CD4-positive, alpha-beta T cell treated with Interleukin-4 for 4 hours (primary cell): ENCODE measurements at regions not wholly inside any gene's neighbourhood (a gene's known extent, or its start where the extent isn't known, plus 50 kb on each side); places are given as distances from the start of the nearest gene placed in this dataset.
"Not testable (repeated sequence)": the region's sequence is repeated elsewhere in the genome, so short reads cannot be mapped to it uniquely, and the experiment has no call there.

Source experiments
- DNase-seq: peaks from one replicate; pipeline ENCODE4 v3.0.0-alpha.2; 2020

DNA sequence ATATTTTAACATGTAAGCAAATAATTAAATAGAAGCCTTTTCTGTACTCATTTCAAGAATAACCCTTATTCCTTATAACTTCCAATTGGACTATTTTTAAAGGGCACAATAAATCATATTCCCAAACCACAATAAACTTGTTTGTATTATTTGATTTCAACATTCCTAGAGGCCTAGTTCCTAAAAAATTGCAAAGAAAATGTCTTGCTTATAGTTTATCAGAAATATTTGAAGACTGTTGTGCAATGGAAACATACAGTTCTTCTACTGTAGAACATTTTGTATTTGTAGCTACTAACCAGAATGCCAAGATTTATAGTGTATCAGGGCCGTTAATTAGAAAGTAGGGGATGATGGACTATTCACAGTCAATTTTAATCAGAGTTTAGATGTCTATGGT is 1037.0 kb upstream of the CDH18 start:
- DNase-seq, result no peak

DNA sequence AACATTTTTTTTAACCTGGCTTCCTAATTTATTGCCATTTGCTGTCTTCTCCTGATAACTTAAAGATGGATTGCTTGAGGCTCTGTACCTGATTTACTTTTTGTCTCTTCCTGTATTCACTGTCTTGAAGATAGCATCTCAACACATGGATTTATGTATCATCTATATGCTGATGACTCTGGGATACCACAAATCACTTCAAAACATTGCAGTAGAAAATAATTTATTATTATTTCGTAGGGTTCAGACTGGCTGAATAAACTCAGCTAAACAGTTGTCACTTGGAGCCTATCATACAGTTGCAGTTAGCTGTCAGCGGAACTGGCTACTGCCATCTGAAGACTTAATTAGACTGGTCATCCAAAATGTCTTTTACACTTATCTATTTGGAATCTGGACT is 1025.2 kb upstream of the CDH18 start:
- no peak for DNase-seq

GRCh38 chr5:21007781-21008180 is 1019.8 kb upstream of the CDH18 start:
- no peak for DNase-seq

DNA sequence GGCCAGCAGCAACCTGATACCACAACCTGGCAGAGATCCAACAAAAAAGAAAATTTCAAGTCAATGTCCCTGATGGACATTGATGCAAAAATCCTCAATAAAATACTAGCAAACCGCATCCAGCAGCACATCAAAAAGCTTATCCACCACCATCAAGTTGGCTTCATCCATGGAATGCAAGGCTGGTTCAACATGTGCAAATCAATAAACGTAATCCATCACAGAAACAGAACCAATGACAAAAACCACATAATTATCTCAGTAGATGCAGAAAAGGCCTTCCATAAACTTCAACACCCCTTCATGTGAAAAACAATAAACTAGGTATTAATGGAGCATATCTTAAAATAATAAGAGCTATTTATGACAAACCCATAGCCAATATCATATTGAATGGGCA is 1000.9 kb upstream of the CDH18 start:
- DNase-seq, result not testable (repeated sequence)

GRCh38 chr5:20985754-20986153 is 997.8 kb upstream of the CDH18 start:
- DNase-seq, result no peak

- no peak for DNase-seq
Observed at GRCh38 chr5:20974426-20974825, 986.4 kb upstream of the CDH18 start.

DNA sequence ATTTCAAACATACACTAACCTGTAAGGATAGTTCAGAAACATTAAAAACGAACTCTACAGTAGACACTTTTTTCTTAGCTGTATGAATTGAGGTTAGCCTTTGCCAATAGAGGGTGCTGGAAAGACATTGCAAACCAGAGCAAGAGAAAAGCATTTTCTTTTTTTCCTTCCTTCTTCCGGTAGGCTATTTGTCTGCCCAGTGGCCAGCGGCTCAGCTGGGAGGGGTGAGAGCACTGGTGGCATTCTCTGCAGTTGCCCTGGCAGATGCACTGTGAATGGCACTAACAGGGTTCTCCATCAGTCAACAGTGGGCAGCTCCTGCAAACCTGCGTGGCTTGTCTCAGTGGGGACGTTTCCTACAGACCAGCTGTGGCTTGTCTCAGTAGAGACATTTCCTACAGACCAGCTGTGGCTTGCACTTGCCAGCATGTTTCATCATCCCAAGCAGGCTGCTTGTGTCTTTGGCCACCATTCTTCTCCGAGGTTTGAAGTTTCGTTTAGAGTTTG is 984.5 kb upstream of the CDH18 start:
- no peak for DNase-seq

GRCh38 chr5:20959347-20959746 is 971.3 kb upstream of the CDH18 start:
- DNase-seq, result no peak

GRCh38 chr5:20958641-20959040 is 970.6 kb upstream of the CDH18 start:
- DNase-seq, result no peak

- no peak for DNase-seq
Observed at GRCh38 chr5:20956134-20956533, 968.1 kb upstream of the CDH18 start.

DNA sequence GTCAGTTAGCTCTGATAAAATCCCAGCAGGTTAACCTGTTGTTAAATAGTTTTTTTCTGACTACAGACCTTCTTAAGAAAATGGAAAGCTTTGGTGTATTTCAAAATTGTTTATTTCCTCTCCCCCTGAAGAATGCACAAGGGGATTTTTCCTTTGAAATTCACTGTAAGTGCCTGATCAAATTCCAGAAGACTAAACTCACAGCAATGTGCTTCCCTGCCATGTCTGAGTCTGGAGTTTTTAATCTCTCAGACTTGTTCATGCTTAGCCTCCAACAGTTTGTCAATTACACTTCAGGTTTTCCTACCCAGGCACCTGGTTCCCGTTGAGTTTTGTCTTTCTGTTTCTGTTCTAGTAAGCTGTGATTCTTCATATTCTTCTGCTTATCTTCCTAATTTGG is 961.6 kb upstream of the CDH18 start:
- DNase-seq, result no peak

DNA sequence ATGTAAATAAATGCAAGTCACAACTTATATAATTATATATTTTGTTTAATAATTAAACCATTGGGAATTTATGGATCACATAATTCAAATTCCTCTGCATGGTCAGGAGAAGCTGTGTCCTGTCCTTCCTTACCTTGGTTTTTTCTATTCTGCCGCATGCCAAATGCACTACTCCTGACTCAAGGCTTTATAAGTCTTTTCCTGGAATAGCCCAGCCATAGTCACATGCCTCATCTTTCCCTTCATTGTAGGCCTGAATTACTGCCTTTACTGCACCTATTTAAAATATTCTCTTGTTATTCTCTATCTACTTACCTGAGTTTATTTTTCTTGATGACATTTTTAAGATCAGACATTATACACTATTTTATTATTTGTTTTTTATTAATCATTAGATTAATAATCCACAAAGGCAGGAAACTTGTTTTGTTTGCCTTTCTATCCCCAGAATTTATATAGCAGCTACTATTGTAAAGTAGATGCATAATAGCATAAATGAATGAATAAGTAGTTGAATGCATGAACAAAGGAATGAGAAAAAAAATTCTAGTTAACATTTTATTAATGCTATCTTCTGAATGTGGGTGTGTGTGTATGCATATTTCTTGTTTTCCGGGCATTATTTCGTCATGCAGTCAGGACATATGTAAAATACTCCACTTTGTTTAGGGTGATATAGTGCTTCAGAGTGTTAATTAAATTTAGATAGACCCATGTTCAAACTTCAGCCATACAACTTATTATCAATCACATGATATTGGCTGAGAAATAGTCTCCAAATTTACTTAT is 955.4 kb upstream of the CDH18 start:
- not testable (repeated sequence) for DNase-seq

GRCh38 chr5:20942603-20943002 is 954.6 kb upstream of the CDH18 start:
- not testable (repeated sequence) for DNase-seq

- not testable (repeated sequence) for DNase-seq
Observed at GRCh38 chr5:20940786-20941185, 952.8 kb upstream of the CDH18 start.

DNA sequence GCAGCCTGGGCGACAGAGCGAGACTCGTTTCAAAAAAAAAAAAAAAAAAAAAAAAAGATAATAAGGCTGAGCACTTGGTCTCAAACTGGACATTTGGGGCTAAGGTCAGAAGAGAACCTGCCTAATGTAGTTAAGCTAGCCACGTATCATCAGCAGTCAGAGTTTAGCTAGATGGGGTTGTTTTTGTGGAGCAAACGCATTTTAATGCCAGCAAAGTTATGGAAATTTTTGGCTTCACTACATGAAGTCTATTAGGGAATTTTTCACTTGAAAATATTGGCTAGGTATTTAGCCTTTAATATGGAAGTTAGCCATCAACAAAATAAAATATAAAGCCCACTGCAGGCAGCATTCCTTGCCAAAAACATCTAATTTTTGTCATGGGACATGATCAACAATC is 902.9 kb upstream of the CDH18 start:
- DNase-seq, result not testable (repeated sequence)

DNA sequence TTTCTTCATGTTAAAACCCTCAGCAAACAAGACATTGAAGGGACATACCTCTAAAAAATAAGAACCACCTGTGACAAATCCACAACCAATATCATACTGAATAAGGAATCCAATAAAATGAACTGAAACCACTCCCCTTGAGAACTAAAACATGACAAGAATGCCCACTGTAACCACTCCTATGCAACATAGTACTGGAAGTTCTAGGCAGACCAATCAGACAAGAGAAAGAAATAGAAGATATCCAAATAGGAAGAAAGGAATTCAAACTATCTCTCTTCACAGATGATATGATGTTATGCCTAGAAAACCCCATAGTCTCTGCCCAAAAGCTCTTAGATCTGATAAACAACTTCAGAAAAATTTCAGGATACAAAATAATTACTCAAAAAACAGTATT is 887.7 kb upstream of the CDH18 start:
- DNase-seq, result not testable (repeated sequence)

- DNase-seq, result not testable (repeated sequence)
Observed at GRCh38 chr5:20865892-20866291, 877.9 kb upstream of the CDH18 start.

GRCh38 chr5:20833081-20833627 is 845.2 kb upstream of the CDH18 start:
- no peak for DNase-seq

DNA sequence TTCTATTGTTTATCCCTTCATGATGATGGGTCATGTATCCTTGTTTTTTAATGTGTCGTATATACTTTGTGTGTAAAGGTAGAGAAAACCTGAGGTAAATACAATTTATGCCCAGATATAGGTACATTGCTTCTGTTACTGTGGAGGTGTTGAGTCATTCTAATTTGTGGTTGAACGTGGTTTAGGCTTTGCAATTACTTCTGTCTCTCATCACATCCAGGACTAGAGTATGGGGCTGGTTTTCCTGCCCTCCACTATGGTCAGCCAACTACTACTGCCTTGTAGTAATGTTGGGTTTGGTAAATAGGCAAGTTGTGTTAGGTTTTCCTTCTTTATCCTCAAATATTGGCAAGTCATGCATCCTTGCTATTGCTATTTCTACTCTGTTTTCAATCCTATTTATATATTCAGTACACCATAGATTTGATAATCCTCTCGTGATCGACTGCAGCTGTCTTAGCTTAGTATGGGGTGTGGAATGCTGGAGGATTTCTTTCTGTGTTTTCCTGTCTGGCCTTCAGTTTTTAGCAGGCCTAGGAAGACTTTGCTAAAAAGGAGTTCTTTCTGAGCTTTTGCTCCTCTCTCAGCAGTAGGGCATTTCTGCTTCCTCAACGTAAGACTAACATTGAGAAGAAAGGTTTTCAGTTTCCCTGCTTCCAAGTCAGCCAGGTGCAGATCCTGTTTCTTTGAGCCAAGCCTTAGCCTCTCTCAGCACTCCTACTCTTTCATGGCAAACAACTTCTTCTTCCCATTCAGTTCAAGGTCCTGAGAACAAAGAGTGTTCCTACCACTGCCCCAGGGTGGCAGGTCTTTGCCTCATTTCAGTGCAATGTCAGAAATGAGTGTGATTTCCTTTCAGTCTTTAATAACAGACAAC is 844.4 kb upstream of the CDH18 start:
- no peak for DNase-seq

GRCh38 chr5:20825951-20826350 is 838.0 kb upstream of the CDH18 start:
- not testable (repeated sequence) for DNase-seq

DNA sequence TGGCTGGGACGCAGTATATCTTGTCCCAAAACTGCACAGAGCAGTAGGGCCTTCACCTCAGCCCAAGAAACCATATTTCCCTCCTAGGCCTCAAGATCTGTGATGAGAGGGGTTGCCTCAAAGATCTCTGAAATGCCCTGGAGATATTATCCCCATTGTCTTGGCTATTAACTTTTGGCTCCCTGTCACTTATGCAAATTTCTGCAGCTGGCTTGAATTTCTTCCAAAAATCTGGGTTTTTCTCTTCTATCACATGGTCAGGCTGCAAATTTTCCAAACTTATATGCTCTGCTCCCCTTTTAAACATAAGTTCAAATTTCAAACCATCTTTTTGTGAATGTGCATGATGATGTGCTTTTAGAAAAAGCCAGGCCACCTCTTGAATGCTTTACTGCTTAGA is 809.2 kb upstream of the CDH18 start:
- DNase-seq, result not testable (repeated sequence)

DNA sequence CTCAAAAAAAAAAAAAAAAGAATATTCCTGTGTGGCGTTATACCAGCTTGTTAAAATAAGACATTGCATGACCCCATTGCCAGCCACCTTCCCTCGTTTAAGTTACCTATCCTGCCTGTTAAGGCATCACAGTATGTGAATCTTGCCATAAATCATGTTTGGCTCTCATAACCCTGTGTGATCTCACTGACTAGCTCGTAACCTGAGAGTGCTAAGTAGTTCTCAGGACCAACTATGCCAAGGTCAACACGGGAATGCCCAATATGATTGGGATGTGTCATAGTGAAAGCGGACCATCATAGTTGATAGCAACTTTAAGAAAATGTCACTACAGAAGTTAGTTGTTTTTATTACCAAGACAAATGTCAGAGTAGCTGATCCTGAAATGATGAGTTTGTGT is 796.8 kb upstream of the CDH18 start:
- not testable (repeated sequence) for DNase-seq

GRCh38 chr5:20783484-20783883 is 795.5 kb upstream of the CDH18 start:
- DNase-seq, result not testable (repeated sequence)

- not testable (repeated sequence) for DNase-seq
Observed at GRCh38 chr5:20771338-20771737, 783.3 kb upstream of the CDH18 start.
